GM12878 (cell line): ENCODE measurements at regions not wholly inside any gene's neighbourhood (a gene's known extent, or its start where the extent isn't known, plus 50 kb on each side); places are given as distances from the start of the nearest gene placed in this dataset.

ENCODE experiments used
- ATAC-seq: fragments of 200-7000 bp; cut with Tn5 transposase; 3 replicates; pipeline ENCODE4 v1.9.1; 2020; ENCODE audit warnings: mild to moderate bottlenecking, moderate library complexity
- BruUV-seq: library from RNA; stranded (reverse); fragments of 400-500 nt; replicated peaks from 2 replicates; lab custom pipeline; 2021; lab: Mats Ljungman, UMichigan
- CTCF ChIA-PET: fragments of 300-600 bp; sonication (Branson Sonifier 250); formaldehyde crosslinking; extraction: SDS; loops from one replicate; lab custom pipeline; 2021; ENCODE audit warnings: inconsistent platforms; lab: Yijun Ruan, JAX
- POLR2A ChIA-PET: fragments of 350-600 bp; formaldehyde crosslinking; extraction: SDS; loops from one replicate; lab custom pipeline; 2021; ENCODE audit warnings: inconsistent platforms; lab: Charles Lee
- RAD21 ChIA-PET: fragments of 300-600 bp; sonication (Branson Sonifier 250); formaldehyde crosslinking; loops from one replicate; lab custom pipeline; 2023; ENCODE audit warnings: antibody characterized with exemption; ENCODE audit not compliant: unreplicated experiment; lab: Charles Lee
- SMC1A ChIA-PET: fragments of 300-600 bp; sonication (Branson Sonifier 250); formaldehyde crosslinking; loops from one replicate; lab custom pipeline; 2023; ENCODE audit not compliant: unreplicated experiment, uncharacterized antibody; lab: Charles Lee
- DNase-seq: peaks from one replicate; pipeline ENCODE4 v3.0.0-alpha.2; 2011; ENCODE audit warnings: low read depth, low spot score
- FAIRE-seq: peaks from 3 replicates; lab custom pipeline; 2011; peaks lifted over from hg19 to GRCh38; lab: Jason Lieb, UNC
- H2AFZ ChIP-seq: 2 replicates; pipeline ENCODE4 v1.6.0; 2011; ENCODE audit warnings: low read depth, low read length, control low read depth; ENCODE audit not compliant: control insufficient read depth
- H3K27ac ChIP-seq: 2 replicates; pipeline ENCODE4 v1.5.1; 2011; ENCODE audit warnings: control low read depth; ENCODE audit not compliant: control insufficient read depth, insufficient read depth
- H3K27me3 ChIP-seq, 2 experiments: replicated peaks in 1 of 2; 2 replicates each; pipeline versions ENCODE4 v1.6.0 to v1.6.1; 2011; ENCODE audit warnings: low read length in 1 of 2; ENCODE audit not compliant: control insufficient read depth in 2 of 2, insufficient read depth in 2 of 2
- H3K36me3 ChIP-seq, 2 experiments: 2 replicates each; pipeline ENCODE4 v1.5.1; 2011; ENCODE audit warnings: low read length in 1 of 2; ENCODE audit not compliant: control insufficient read depth in 2 of 2, insufficient read depth in 2 of 2
- H3K4me1 ChIP-seq: 2 replicates; pipeline ENCODE4 v1.6.1; 2011; ENCODE audit warnings: mild to moderate bottlenecking, low read length, moderate library complexity, mixed read lengths; ENCODE audit not compliant: control insufficient read depth, insufficient read depth
- H3K4me2 ChIP-seq: 2 replicates; pipeline ENCODE4 v1.6.0; 2011; ENCODE audit warnings: control low read depth; ENCODE audit not compliant: control insufficient read depth, insufficient read depth
- H3K4me3 ChIP-seq: fragments of 200-600 bp; sonication (generic); 2 replicates; pipeline ENCODE4 v1.5.1; 2016
- H3K79me2 ChIP-seq: 2 replicates; pipeline ENCODE4 v1.6.0; 2011; ENCODE audit warnings: low read length; ENCODE audit not compliant: control insufficient read depth, insufficient read depth
- H3K9ac ChIP-seq: 2 replicates; pipeline ENCODE4 v1.8.0; 2011; ENCODE audit warnings: low read length, control low read depth, mixed read lengths; ENCODE audit not compliant: control insufficient read depth, insufficient read depth
- H3K9me3 ChIP-seq: replicated peaks from 3 replicates; pipeline ENCODE4 v1.5.1; 2011; ENCODE audit warnings: mild to moderate bottlenecking, low read length; ENCODE audit not compliant: control insufficient read depth, insufficient read depth
- H4K20me1 ChIP-seq: 2 replicates; pipeline ENCODE4 v1.6.0; 2011; ENCODE audit not compliant: control insufficient read depth, insufficient read depth
- CHD1 ChIP-seq: IDR thresholded peaks from 2 replicates; pipeline ENCODE4 v1.6.1; 2012; ENCODE audit warnings: low read depth, low read length, improper control_type of control experiment
- ESRRA ChIP-seq: IDR thresholded peaks from 2 replicates; pipeline ENCODE4 v1.6.1; 2012; ENCODE audit warnings: mild to moderate bottlenecking, low read length, improper control_type of control experiment
- HDAC6 ChIP-seq: fragments of 200-600 bp; sonication (generic); IDR thresholded peaks from one replicate; pipeline ENCODE4 v1.8.0; 2017; ENCODE audit warnings: antibody characterized with exemption; ENCODE audit not compliant: unreplicated experiment
- MLLT1 ChIP-seq: fragments of 450-650 bp; IDR thresholded peaks from 2 replicates; pipeline ENCODE4 v1.6.1; 2016; ENCODE audit warnings: mild to moderate bottlenecking
- NFYA ChIP-seq: IDR thresholded peaks from 2 replicates; pipeline ENCODE4 v1.6.1; 2011; ENCODE audit warnings: low read depth, mild to moderate bottlenecking, low read length, improper control_type of control experiment, borderline replicate concordance
- TCF12 ChIP-seq: IDR thresholded peaks from 2 replicates; pipeline ENCODE4 v1.6.1; 2011; ENCODE audit warnings: low read depth, mild to moderate bottlenecking, low read length
- ZBTB40 ChIP-seq: fragments of 450-650 bp; IDR thresholded peaks from 2 replicates; pipeline ENCODE4 v1.6.1; 2016; ENCODE audit warnings: mild to moderate bottlenecking, moderate library complexity, borderline replicate concordance
- WGBS: methylation state at CpG from one replicate; pipeline ENCODE4 v1.1.6; 2016; ENCODE audit warnings: low lambda C conversion rate; ENCODE audit not compliant: insufficient replicate concordance, insufficient coverage; ENCODE audit errors: missing lambda C conversion rate; 5-methylcytosine and 5-hydroxymethylcytosine counted together
- in situ Hi-C: fragments of 300-500 bp; cut with MboI; formaldehyde crosslinking; loops from 9 replicates; pipeline ENCODE4 v1.14.3; 2018; ENCODE audit warnings: mixed read lengths
- intact Hi-C: fragments of 100-400 bp; cut with micrococcal nuclease; formaldehyde crosslinking; loops from one replicate; pipeline ENCODE4 v1.14.2; 2022; ENCODE audit not compliant: unreplicated experiment
- TF ChIP-seq, protein P1 (sequence below): fragments of 450-650 bp; IDR thresholded peaks from 2 replicates; pipeline ENCODE4 v1.6.1; 2017; ENCODE audit warnings: borderline replicate concordance

GRCh38 chr12:46493150-46493833 lies 120.7 kb upstream of the SLC38A2 start:
- in situ Hi-C loops = no loop called here
- SMC1A ChIA-PET = no interaction called here
- CTCF ChIA-PET = interaction anchor here (0.7 to 1.1 kb wide), 2 partner anchors 368 to 680 kb away, joined by 3 read pairs; no protein-coding TSS in a partner anchor
- Histone ChIP-seq H2AFZ (no peak overlapping the region), H3K9me3 (no peaks in the 10 kb centered on the region; the same call in 2 of the 3 replicates), H3K79me2 (no peaks in the 10 kb centered on the region), H3K27ac (no peak overlapping the region), H3K4me3 (no peak overlapping the region), H4K20me1 (no peaks in the 10 kb centered on the region), H3K4me1 (no peaks in the 10 kb centered on the region), H3K36me3 (no peaks in the 10 kb centered on the region), H3K9ac (no peak overlapping the region), H3K27me3 (no peaks in the 10 kb centered on the region), H3K4me2 (no peak overlapping the region)
- TF ChIP-seq HDAC6 (no peak), TCF12 (no peak), CHD1 (no peak), ESRRA (no peak), MLLT1 (no peak), ZBTB40 (no peak), NFYA (no peak)
- TF ChIP-seq, protein P1, sequence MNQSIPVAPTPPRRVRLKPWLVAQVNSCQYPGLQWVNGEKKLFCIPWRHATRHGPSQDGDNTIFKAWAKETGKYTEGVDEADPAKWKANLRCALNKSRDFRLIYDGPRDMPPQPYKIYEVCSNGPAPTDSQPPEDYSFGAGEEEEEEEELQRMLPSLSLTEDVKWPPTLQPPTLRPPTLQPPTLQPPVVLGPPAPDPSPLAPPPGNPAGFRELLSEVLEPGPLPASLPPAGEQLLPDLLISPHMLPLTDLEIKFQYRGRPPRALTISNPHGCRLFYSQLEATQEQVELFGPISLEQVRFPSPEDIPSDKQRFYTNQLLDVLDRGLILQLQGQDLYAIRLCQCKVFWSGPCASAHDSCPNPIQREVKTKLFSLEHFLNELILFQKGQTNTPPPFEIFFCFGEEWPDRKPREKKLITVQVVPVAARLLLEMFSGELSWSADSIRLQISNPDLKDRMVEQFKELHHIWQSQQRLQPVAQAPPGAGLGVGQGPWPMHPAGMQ = no peak
- intact Hi-C loops = no loop called here
- FAIRE-seq = no peak
- RAD21 ChIA-PET = no interaction called here
- no peak for DNase-seq
- POLR2A ChIA-PET = interaction anchor here (0.5 kb wide), 1 partner anchor 401 kb away, joined by 3 read pairs; no protein-coding TSS in a partner anchor
- WGBS = 72% methylated on average over 5 of the region's 5 CpGs
- BruUV-seq = no TSS peak
- no peak for ATAC-seq
